Sigmoid colon (tissue), 4 donors: ENCODE measurements at regions not wholly inside any gene's neighbourhood (a gene's known extent, or its start where the extent isn't known, plus 50 kb on each side); places are given as distances from the start of the nearest gene placed in this dataset.

Source experiments
- EP300 ChIP-seq, 4 donors: sonication (generic); formaldehyde crosslinking; IDR thresholded peaks; one replicate each; pipeline ENCODE4 v1.6.1; 2017; ENCODE audit warnings: antibody characterized with exemption in 4 of 4
- POLR2A ChIP-seq, 2 donors: fragments of 450-650 bp; IDR thresholded peaks; one replicate each; pipeline ENCODE4 v1.6.1; 2016; ENCODE audit warnings: antibody characterized with exemption in 2 of 2, mild to moderate bottlenecking in 2 of 2, moderate library complexity in 2 of 2
- TF ChIP-seq, protein P1 (sequence below), 4 experiments: fragments of 450-650 bp in 3 of 4; fragments of 200-600 bp in 1 of 4; IDR thresholded peaks; one replicate each; pipeline ENCODE4 v1.5.1; 2016 to 2019; ENCODE audit warnings: antibody characterized with exemption in 4 of 4, mild to moderate bottlenecking in 3 of 4, moderate library complexity in 2 of 4

GRCh38 chr14:106120101-106120500 is 593.7 kb downstream of the TMEM121 start:
- TF ChIP-seq, protein P1, sequence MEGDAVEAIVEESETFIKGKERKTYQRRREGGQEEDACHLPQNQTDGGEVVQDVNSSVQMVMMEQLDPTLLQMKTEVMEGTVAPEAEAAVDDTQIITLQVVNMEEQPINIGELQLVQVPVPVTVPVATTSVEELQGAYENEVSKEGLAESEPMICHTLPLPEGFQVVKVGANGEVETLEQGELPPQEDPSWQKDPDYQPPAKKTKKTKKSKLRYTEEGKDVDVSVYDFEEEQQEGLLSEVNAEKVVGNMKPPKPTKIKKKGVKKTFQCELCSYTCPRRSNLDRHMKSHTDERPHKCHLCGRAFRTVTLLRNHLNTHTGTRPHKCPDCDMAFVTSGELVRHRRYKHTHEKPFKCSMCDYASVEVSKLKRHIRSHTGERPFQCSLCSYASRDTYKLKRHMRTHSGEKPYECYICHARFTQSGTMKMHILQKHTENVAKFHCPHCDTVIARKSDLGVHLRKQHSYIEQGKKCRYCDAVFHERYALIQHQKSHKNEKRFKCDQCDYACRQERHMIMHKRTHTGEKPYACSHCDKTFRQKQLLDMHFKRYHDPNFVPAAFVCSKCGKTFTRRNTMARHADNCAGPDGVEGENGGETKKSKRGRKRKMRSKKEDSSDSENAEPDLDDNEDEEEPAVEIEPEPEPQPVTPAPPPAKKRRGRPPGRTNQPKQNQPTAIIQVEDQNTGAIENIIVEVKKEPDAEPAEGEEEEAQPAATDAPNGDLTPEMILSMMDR (IDR thresholded peaks at IDR 0.05) = no peak
- TF ChIP-seq EP300 (IDR thresholded peaks at IDR 0.05) = no peak
- TF ChIP-seq POLR2A (IDR thresholded peaks at IDR 0.05) = no peak
